B cell (primary cell): ENCODE measurements at regions not wholly inside any gene's neighbourhood (a gene's known extent, or its start where the extent isn't known, plus 50 kb on each side); places are given as distances from the start of the nearest gene placed in this dataset.
"Not testable (repeated sequence)": the region's sequence is repeated elsewhere in the genome, so short reads cannot be mapped to it uniquely, and the experiment has no call there.

Experiments used
- EZH2 ChIP-seq: IDR thresholded peaks from 2 replicates; pipeline ENCODE4 v1.6.1; 2012; ENCODE audit warnings: borderline replicate concordance, low read depth, mild to moderate bottlenecking, moderate library complexity, low read length; ENCODE audit not compliant: insufficient read depth, poor library complexity, severe bottlenecking
- TF ChIP-seq, protein P1 (sequence below): fragments of 200-600 bp; IDR thresholded peaks from one replicate; pipeline ENCODE4 v1.8.0; 2022; ENCODE audit warnings: antibody characterized with exemption, mild to moderate bottlenecking

GRCh38 chr3:8074740-8075139 lies 426.9 kb upstream of the LMCD1 start:
- TF ChIP-seq, protein P1, sequence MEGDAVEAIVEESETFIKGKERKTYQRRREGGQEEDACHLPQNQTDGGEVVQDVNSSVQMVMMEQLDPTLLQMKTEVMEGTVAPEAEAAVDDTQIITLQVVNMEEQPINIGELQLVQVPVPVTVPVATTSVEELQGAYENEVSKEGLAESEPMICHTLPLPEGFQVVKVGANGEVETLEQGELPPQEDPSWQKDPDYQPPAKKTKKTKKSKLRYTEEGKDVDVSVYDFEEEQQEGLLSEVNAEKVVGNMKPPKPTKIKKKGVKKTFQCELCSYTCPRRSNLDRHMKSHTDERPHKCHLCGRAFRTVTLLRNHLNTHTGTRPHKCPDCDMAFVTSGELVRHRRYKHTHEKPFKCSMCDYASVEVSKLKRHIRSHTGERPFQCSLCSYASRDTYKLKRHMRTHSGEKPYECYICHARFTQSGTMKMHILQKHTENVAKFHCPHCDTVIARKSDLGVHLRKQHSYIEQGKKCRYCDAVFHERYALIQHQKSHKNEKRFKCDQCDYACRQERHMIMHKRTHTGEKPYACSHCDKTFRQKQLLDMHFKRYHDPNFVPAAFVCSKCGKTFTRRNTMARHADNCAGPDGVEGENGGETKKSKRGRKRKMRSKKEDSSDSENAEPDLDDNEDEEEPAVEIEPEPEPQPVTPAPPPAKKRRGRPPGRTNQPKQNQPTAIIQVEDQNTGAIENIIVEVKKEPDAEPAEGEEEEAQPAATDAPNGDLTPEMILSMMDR: not testable (repeated sequence)
- TF ChIP-seq EZH2: not testable (repeated sequence)
